CD4-positive, alpha-beta T cell (primary cell): ENCODE measurements at regions not wholly inside any gene's neighbourhood (a gene's known extent, or its start where the extent isn't known, plus 50 kb on each side); places are given as distances from the start of the nearest gene placed in this dataset.
"Not testable (repeated sequence)": the region's sequence is repeated elsewhere in the genome, so short reads cannot be mapped to it uniquely, and the experiment has no call there.

Source experiments
- ATAC-seq: fragments of 200-7000 bp; cut with Tn5 transposase; one replicate; pipeline ENCODE4 v1.10.0; 2022; ENCODE audit warnings: mild to moderate bottlenecking; ENCODE audit not compliant: poor library complexity
- CTCF ChIA-PET: fragments of 350-600 bp; sonication (Branson Sonifier 250); formaldehyde crosslinking; loops from one replicate; lab custom pipeline; 2021; ENCODE audit warnings: antibody characterized with exemption, inconsistent platforms; lab: Charles Lee
- POLR2A ChIA-PET: fragments of 350-600 bp; sonication (Branson Sonifier 250); formaldehyde crosslinking; loops from one replicate; lab custom pipeline; 2021; ENCODE audit warnings: antibody characterized with exemption, inconsistent platforms; lab: Charles Lee
- DNase-seq, 14 experiments: peaks; one replicate each; pipeline ENCODE4 v3.0.0-alpha.2; 2013 to 2020; ENCODE audit warnings: mixed read lengths in 2 of 14
- H3K27ac ChIP-seq, 2 donors: one replicate each; pipeline versions ENCODE4 v1.5.1 to v1.7.0; 2013; ENCODE audit warnings: low read length in 2 of 2, low read depth in 1 of 2, mild to moderate bottlenecking in 1 of 2
- H3K27me3 ChIP-seq, 2 experiments: 1 replicate in 1 of 2; 2 replicates in 1 of 2; pipeline versions ENCODE4 v1.6.1 to v1.7.0; 2013; ENCODE audit warnings: low read length in 2 of 2, control low read depth in 1 of 2, mild to moderate bottlenecking in 1 of 2, moderate library complexity in 1 of 2; ENCODE audit not compliant: insufficient read depth in 2 of 2, control insufficient read depth in 1 of 2
- H3K36me3 ChIP-seq: one replicate; pipeline ENCODE4 v1.6.1; 2013; ENCODE audit warnings: low read length, control low read depth; ENCODE audit not compliant: insufficient read depth
- H3K4me1 ChIP-seq: one replicate; pipeline ENCODE4 v1.6.1; 2013; ENCODE audit warnings: low read length, control low read depth; ENCODE audit not compliant: insufficient read depth
- H3K4me3 ChIP-seq: one replicate; pipeline ENCODE4 v1.5.1; 2013; ENCODE audit warnings: mild to moderate bottlenecking, low read length, moderate library complexity
- H3K9me3 ChIP-seq, 2 experiments: 1 replicate in 1 of 2; 2 replicates in 1 of 2; pipeline versions ENCODE4 v1.6.1 to v1.7.0; 2013; ENCODE audit warnings: low read length in 2 of 2, mild to moderate bottlenecking in 2 of 2, control low read depth in 1 of 2, moderate library complexity in 1 of 2; ENCODE audit not compliant: control insufficient read depth in 1 of 2, insufficient read depth in 1 of 2
- H3K27ac Mint-ChIP-seq: one replicate; pipeline ENCODE4 v1.8.0; 2020; ENCODE audit warnings: mixed read lengths
- H3K27me3 Mint-ChIP-seq: one replicate; pipeline ENCODE4 v1.8.0; 2021; ENCODE audit warnings: mixed read lengths
- H3K36me3 Mint-ChIP-seq: one replicate; pipeline ENCODE4 v1.8.0; 2021; ENCODE audit warnings: low read depth, mixed read lengths
- H3K4me1 Mint-ChIP-seq: one replicate; pipeline ENCODE4 v1.8.0; 2021; ENCODE audit warnings: low read depth, mixed read lengths
- H3K4me3 Mint-ChIP-seq: one replicate; pipeline ENCODE4 v1.8.0; 2020; ENCODE audit warnings: mild to moderate bottlenecking, mixed read lengths
- H3K9me3 Mint-ChIP-seq: one replicate; pipeline ENCODE4 v1.8.0; 2020; ENCODE audit warnings: mixed read lengths
- CTCF ChIP-seq: fragments of 200-600 bp; IDR thresholded peaks from one replicate; pipeline ENCODE4 v1.8.0; 2022; ENCODE audit warnings: antibody characterized with exemption, mild to moderate bottlenecking
- intact Hi-C, 2 experiments: fragments of 100-400 bp; cut with DNase I in 1 of 2; cut with micrococcal nuclease in 1 of 2; formaldehyde crosslinking; loops; one replicate each; pipeline versions ENCODE4 v1.15.1 to v1.9.0; 2023 to 2025; cut with DNase I, micrococcal nuclease

GRCh38 chr17:5980941-5981340 lies 89.2 kb upstream of the WSCD1 start:
- Histone ChIP-seq H3K27me3 (no peaks in the 10 kb centered on the region), H3K4me1 (no peaks in the 10 kb centered on the region), H3K9me3 (no peaks in the 10 kb centered on the region), H3K4me3 (no peak overlapping the region), H3K27ac (no peak overlapping the region), H3K36me3 (no peaks in the 10 kb centered on the region)
- Mint-ChIP-seq H3K27me3 (peaks cover 15% of the 10 kb centered on the region), H3K4me3 (no peak overlapping the region), H3K27ac (no peak overlapping the region), H3K9me3 (no peaks in the 10 kb centered on the region), H3K36me3 (no peaks in the 10 kb centered on the region), H3K4me1 (no peaks in the 10 kb centered on the region)
- DNase-seq (no peak), ATAC-seq (no peak)
- ChIA-PET POLR2A (no interaction called here), CTCF (no interaction called here)
- intact Hi-C loops, result no loop called here
- no peak for TF ChIP-seq CTCF

GRCh38 chr17:5986644-5987043 lies 83.5 kb upstream of the WSCD1 start:
- no peaks in the 10 kb centered on the region for H3K4me1 ChIP-seq
- DNase-seq, result no peak
- H3K36me3 Mint-ChIP-seq, result no peaks in the 10 kb centered on the region
- no peak overlapping the region for H3K4me3 ChIP-seq
- ChIA-PET CTCF (no interaction called here), POLR2A (no interaction called here)
- no peak for ATAC-seq
- H3K36me3 ChIP-seq, result no peaks in the 10 kb centered on the region
- H3K27me3 ChIP-seq, result no peaks in the 10 kb centered on the region
- H3K9me3 ChIP-seq, result no peaks in the 10 kb centered on the region
- H3K4me3 Mint-ChIP-seq, result no peak overlapping the region
- TF ChIP-seq CTCF, result no peak
- H3K27ac Mint-ChIP-seq, result no peak overlapping the region
- no peak overlapping the region for H3K27ac ChIP-seq
- no peaks in the 10 kb centered on the region for H3K4me1 Mint-ChIP-seq
- H3K27me3 Mint-ChIP-seq, result peaks cover 27% of the 10 kb centered on the region
- intact Hi-C loops, result no loop called here
- H3K9me3 Mint-ChIP-seq, result no peaks in the 10 kb centered on the region

- no peak overlapping the region for H3K27ac ChIP-seq
- no peak overlapping the region for H3K4me3 Mint-ChIP-seq
- intact Hi-C loops, result no loop called here
- no peaks in the 10 kb centered on the region for H3K36me3 ChIP-seq
- no peaks in the 10 kb centered on the region for H3K4me1 Mint-ChIP-seq
- H3K4me1 ChIP-seq, result no peaks in the 10 kb centered on the region
- H3K9me3 ChIP-seq, result no peaks in the 10 kb centered on the region
- DNase-seq, result no peak
- peaks cover 26% of the 10 kb centered on the region for H3K27me3 Mint-ChIP-seq
- no peak overlapping the region for H3K27ac Mint-ChIP-seq
- ATAC-seq, result no peak
- no peak for TF ChIP-seq CTCF
- H3K9me3 Mint-ChIP-seq, result no peaks in the 10 kb centered on the region
- ChIA-PET CTCF (no interaction called here), POLR2A (no interaction called here)
- H3K4me3 ChIP-seq, result no peak overlapping the region
- peaks cover 17 to 19% of the 10 kb centered on the region in 2 experiments for H3K27me3 ChIP-seq
- no peaks in the 10 kb centered on the region for H3K36me3 Mint-ChIP-seq
Observed at GRCh38 chr17:6000426-6000825, 69.8 kb upstream of the WSCD1 start.

- H3K27ac ChIP-seq, H3K4me3 ChIP-seq, ATAC-seq, H3K4me1 ChIP-seq, H3K27ac Mint-ChIP-seq, H3K4me1 Mint-ChIP-seq, intact Hi-C loops, H3K9me3 Mint-ChIP-seq, H3K9me3 ChIP-seq, DNase-seq, CTCF ChIA-PET, H3K36me3 Mint-ChIP-seq, H3K36me3 ChIP-seq, POLR2A ChIA-PET, H3K4me3 Mint-ChIP-seq: not testable (repeated sequence)
- peaks cover 27% of the 10 kb centered on the region for H3K27me3 Mint-ChIP-seq
- H3K27me3 ChIP-seq, result peaks cover 12 to 14% of the 10 kb centered on the region in 2 experiments
Observed at GRCh38 chr17:6003221-6003620, 67.0 kb upstream of the WSCD1 start.
